H9 (cell line): ENCODE measurements at regions not wholly inside any gene's neighbourhood (a gene's known extent, or its start where the extent isn't known, plus 50 kb on each side); places are given as distances from the start of the nearest gene placed in this dataset.

Experiments used
- DNase-seq: peaks from one replicate; pipeline ENCODE4 v3.0.0-alpha.2; 2017
- H2AFZ ChIP-seq: one replicate; pipeline ENCODE4 v1.6.1; 2013; ENCODE audit warnings: mild to moderate bottlenecking, low read length, control low read depth, moderate library complexity
- H2AK5ac ChIP-seq: 2 replicates; pipeline ENCODE4 v1.6.1; 2013; ENCODE audit warnings: low read length, control low read depth, mixed read lengths; ENCODE audit not compliant: insufficient read length
- H2BK120ac ChIP-seq: one replicate; pipeline ENCODE4 v1.6.1; 2013; ENCODE audit warnings: low read depth, mild to moderate bottlenecking, low read length, control low read depth, inconsistent platforms; ENCODE audit not compliant: poor library complexity, severe bottlenecking
- H2BK12ac ChIP-seq: 2 replicates; pipeline ENCODE4 v1.6.1; 2013; ENCODE audit warnings: low read length, control low read depth, mixed read lengths, low read depth; ENCODE audit not compliant: insufficient read length
- H2BK15ac ChIP-seq: 2 replicates; pipeline ENCODE4 v1.6.1; 2013; ENCODE audit warnings: low read depth, low read length, control low read depth
- H2BK20ac ChIP-seq: one replicate; pipeline ENCODE4 v1.6.1; 2013; ENCODE audit warnings: low read depth, mild to moderate bottlenecking, low read length, control low read depth, inconsistent platforms; ENCODE audit not compliant: poor library complexity, severe bottlenecking
- H2BK5ac ChIP-seq: 2 replicates; pipeline ENCODE4 v1.6.1; 2013; ENCODE audit warnings: low read length, control low read depth, mixed read lengths; ENCODE audit not compliant: insufficient read length
- H3K14ac ChIP-seq: 2 replicates; pipeline ENCODE4 v1.6.1; 2013; ENCODE audit warnings: low read length, control low read depth; ENCODE audit not compliant: insufficient read depth
- H3K18ac ChIP-seq: 2 replicates; pipeline ENCODE4 v1.6.1; 2013; ENCODE audit warnings: low read depth, mild to moderate bottlenecking, mixed read lengths, low read length, control low read depth; ENCODE audit not compliant: insufficient read length
- H3K23ac ChIP-seq: 2 replicates; pipeline ENCODE4 v1.6.1; 2013; ENCODE audit warnings: low read length, control low read depth, mixed read lengths, low read depth; ENCODE audit not compliant: insufficient read length
- H3K23me2 ChIP-seq: 2 replicates; pipeline ENCODE4 v1.6.1; 2013; ENCODE audit warnings: low read depth, mild to moderate bottlenecking, mixed read lengths, low read length, control low read depth; ENCODE audit not compliant: insufficient read length, poor library complexity, severe bottlenecking
- H3K27ac ChIP-seq: 2 replicates; pipeline ENCODE4 v1.5.1; 2013; ENCODE audit warnings: low read length, control low read depth, mixed read lengths, low read depth; ENCODE audit not compliant: insufficient read length
- H3K27me3 ChIP-seq: 2 replicates; pipeline ENCODE4 v1.6.1; 2013; ENCODE audit warnings: low read length, control low read depth, inconsistent platforms; ENCODE audit not compliant: insufficient read depth
- H3K4ac ChIP-seq: 2 replicates; pipeline ENCODE4 v1.6.1; 2013; ENCODE audit warnings: low read depth, mild to moderate bottlenecking, control low read depth, inconsistent platforms, low read length, moderate library complexity
- H3K4me1 ChIP-seq: 2 replicates; pipeline ENCODE4 v1.6.1; 2013; ENCODE audit warnings: low read length, control low read depth, inconsistent platforms; ENCODE audit not compliant: insufficient read depth
- H3K4me2 ChIP-seq: 2 replicates; pipeline ENCODE4 v1.6.1; 2013; ENCODE audit warnings: low read length, control low read depth, mixed read lengths; ENCODE audit not compliant: insufficient read length, insufficient read depth
- H3K56ac ChIP-seq: 2 replicates; pipeline ENCODE4 v1.6.1; 2013; ENCODE audit warnings: low read depth, mild to moderate bottlenecking, mixed read lengths, low read length, control low read depth; ENCODE audit not compliant: insufficient read length
- H3K79me1 ChIP-seq: 2 replicates; pipeline ENCODE4 v1.6.1; 2013; ENCODE audit warnings: low read depth, mild to moderate bottlenecking, moderate library complexity, low read length, control low read depth, inconsistent platforms; ENCODE audit not compliant: insufficient read depth, poor library complexity, severe bottlenecking
- H3K79me2 ChIP-seq: 2 replicates; pipeline ENCODE4 v1.6.1; 2013; ENCODE audit warnings: low read length, control low read depth, inconsistent platforms; ENCODE audit not compliant: insufficient read depth
- H3K9ac ChIP-seq: 2 replicates; pipeline ENCODE4 v1.6.1; 2013; ENCODE audit warnings: low read length, control low read depth, mixed read lengths; ENCODE audit not compliant: insufficient read length; ENCODE audit errors: extremely low read depth
- H3K9me3 ChIP-seq: one replicate; pipeline ENCODE4 v1.6.1; 2013; ENCODE audit warnings: low read depth, low read length, inconsistent platforms; ENCODE audit not compliant: control insufficient read depth
- H3T11ph ChIP-seq: one replicate; pipeline ENCODE4 v1.6.1; 2013; ENCODE audit warnings: mild to moderate bottlenecking, low read length, control low read depth, inconsistent platforms
- H4K20me1 ChIP-seq: one replicate; pipeline ENCODE4 v1.6.1; 2013; ENCODE audit not compliant: control insufficient read depth, insufficient read length, insufficient read depth
- H4K5ac ChIP-seq: 2 replicates; pipeline ENCODE4 v1.6.1; 2013; ENCODE audit warnings: low read depth, mild to moderate bottlenecking, mixed read lengths, low read length, control low read depth; ENCODE audit not compliant: insufficient read length
- H4K8ac ChIP-seq: replicated peaks from 2 replicates; pipeline ENCODE4 v1.6.1; 2013; ENCODE audit warnings: low read length, control low read depth, mixed read lengths, low read depth; ENCODE audit not compliant: insufficient read length
- H4K91ac ChIP-seq: 2 replicates; pipeline ENCODE4 v1.6.1; 2013; ENCODE audit warnings: low read depth, mild to moderate bottlenecking, moderate library complexity, mixed read lengths, low read length, control low read depth; ENCODE audit not compliant: insufficient read length
- H3K27ac Mint-ChIP-seq, 3 experiments: 2 replicates in 2 of 3; 3 replicates in 1 of 3; pipeline ENCODE4 v1.8.0; 2020 to 2021; ENCODE audit warnings: mixed read lengths in 3 of 3, mild to moderate bottlenecking in 1 of 3, moderate library complexity in 1 of 3
- H3K27me3 Mint-ChIP-seq: 2 replicates; pipeline ENCODE4 v1.8.0; 2021; ENCODE audit warnings: low read depth, mild to moderate bottlenecking, moderate library complexity, mixed read lengths
- H3K36me3 Mint-ChIP-seq, 3 experiments: 2 replicates in 2 of 3; 3 replicates in 1 of 3; pipeline ENCODE4 v1.8.0; 2020 to 2021; ENCODE audit warnings: low read depth in 3 of 3, mixed read lengths in 3 of 3; ENCODE audit not compliant: insufficient read depth in 1 of 3
- H3K4me1 Mint-ChIP-seq, 2 experiments: 2 replicates each; pipeline ENCODE4 v1.8.0; 2020; ENCODE audit warnings: mixed read lengths in 2 of 2
- H3K4me3 Mint-ChIP-seq, 2 experiments: 2 replicates in 1 of 2; 3 replicates in 1 of 2; pipeline ENCODE4 v1.8.0; 2020 to 2021; ENCODE audit warnings: mild to moderate bottlenecking in 2 of 2, mixed read lengths in 2 of 2, moderate library complexity in 1 of 2
- H3K9me3 Mint-ChIP-seq, 2 experiments: 2 replicates in 1 of 2; 3 replicates in 1 of 2; pipeline ENCODE4 v1.8.0; 2020; ENCODE audit warnings: mild to moderate bottlenecking in 2 of 2, mixed read lengths in 2 of 2, moderate library complexity in 1 of 2
- CTCF ChIP-seq: fragments of 200-600 bp; sonication (generic); conservative IDR thresholded peaks from 3 replicates; pipeline ENCODE4 v1.8.0; 2021; ENCODE audit warnings: antibody characterized with exemption, mild to moderate bottlenecking
- WGBS: extraction: QIAGEN DNeasy Blood & Tissue Kit; methylation state at CpG from one replicate; pipeline ENCODE4 v1.1.7; 2013; ENCODE audit warnings: missing lambda C conversion rate, low lambda C conversion rate, mixed read lengths; ENCODE audit not compliant: insufficient read length; ENCODE audit errors: extremely low coverage; 5-methylcytosine and 5-hydroxymethylcytosine counted together

- Histone ChIP-seq H3K27me3 (no peaks in the 10 kb centered on the region), H4K91ac (no peak overlapping the region), H3K56ac (no peak overlapping the region), H2BK5ac (no peak overlapping the region), H2BK12ac (no peak overlapping the region), H4K8ac (no peak overlapping the region), H3K23ac (no peak overlapping the region), H3K27ac (no peak overlapping the region), H2AFZ (no peak overlapping the region), H3K23me2 (no peaks in the 10 kb centered on the region), H3K18ac (no peak overlapping the region), H3K9ac (no peak overlapping the region), H3K4ac (no peak overlapping the region), H3K4me1 (no peaks in the 10 kb centered on the region), H2BK20ac (no peak overlapping the region), H2BK15ac (no peak overlapping the region), H2BK120ac (no peak overlapping the region), H3K14ac (no peak overlapping the region), H3T11ph (no peak overlapping the region), H2AK5ac (no peak overlapping the region), H3K79me2 (no peaks in the 10 kb centered on the region), H4K20me1 (no peaks in the 10 kb centered on the region), H3K4me2 (no peak overlapping the region), H4K5ac (no peak overlapping the region), H3K9me3 (no peaks in the 10 kb centered on the region), H3K79me1 (no peaks in the 10 kb centered on the region)
- Mint-ChIP-seq H3K9me3 (peaks cover 0 to 13% of the 10 kb centered on the region in 2 experiments; a peak in 2 of 5 replicates), H3K36me3 (no peaks in the 10 kb centered on the region), H3K4me3 (peak overlapping the region in 1 of 2 experiments; percentile 1; a peak in 1 of 5 replicates), H3K4me1 (peaks cover 25 to 42% of the 10 kb centered on the region in 2 experiments), H3K27me3 (peaks cover 22% of the 10 kb centered on the region), H3K27ac (peak overlapping the region in 2 of 3 experiments; percentile 37 to 72; a peak in 4 of 7 replicates)
- no peak for DNase-seq
- no peak for TF ChIP-seq CTCF
- no CpG with 5 or more reads among the region's 4 CpGs for WGBS
Measured at GRCh38 chr1:212551929-212552328, 56.6 kb upstream of the ATF3 start.
